HCT116 (cell line): ENCODE measurements at regions not wholly inside any gene's neighbourhood (a gene's known extent, or its start where the extent isn't known, plus 50 kb on each side); places are given as distances from the start of the nearest gene placed in this dataset.

Source experiments
- CTCF ChIP-seq, 3 experiments: fragments of 200-600 bp in 1 of 3; sonication (generic) in 1 of 3; IDR thresholded peaks in 2 of 3; conservative IDR thresholded peaks in 1 of 3; 2 replicates each; pipeline ENCODE4 v1.5.1; 2012 to 2017; ENCODE audit warnings: low read depth in 2 of 3, low read length in 2 of 3, antibody characterized with exemption in 1 of 3, borderline replicate concordance in 1 of 3, control low read depth in 1 of 3, mild to moderate bottlenecking in 1 of 3, mixed read lengths in 1 of 3, mixed run types in 1 of 3, moderate library complexity in 1 of 3; ENCODE audit not compliant: insufficient read depth in 1 of 3
- EZH2phosphoT487 ChIP-seq: fragments of 200-600 bp; IDR thresholded peaks from 2 replicates; pipeline ENCODE4 v1.6.1; 2018; ENCODE audit warnings: antibody characterized with exemption, borderline replicate concordance
- FOSL1 ChIP-seq: IDR thresholded peaks from 2 replicates; pipeline ENCODE4 v1.6.1; 2012; ENCODE audit warnings: low read depth
- TCF7L2 ChIP-seq: IDR thresholded peaks from 2 replicates; pipeline ENCODE4 v1.7.0; 2011; ENCODE audit warnings: borderline replicate concordance, inconsistent platforms; ENCODE audit not compliant: insufficient read depth, insufficient read length; ENCODE audit errors: extremely low read depth
- ZNF274 ChIP-seq: fragments of 200-500 bp; sonication (Bioruptor generic); IDR thresholded peaks from 2 replicates; pipeline ENCODE4 v1.6.1; 2014; ENCODE audit warnings: mild to moderate bottlenecking, low read depth, low read length, inconsistent platforms

GRCh38 chr5:90233476-90233875 lies 176.1 kb downstream of the CETN3 start:
- no peak for TF ChIP-seq CTCF (IDR thresholded peaks at IDR 0.05 in 2 of 3, conservative IDR thresholded peaks at IDR 0.05 in 1 of 3; ENCODE audit: borderline replicate concordance in 1 of 3, insufficient read depth in 1 of 3, low read depth in 2 of 3, low read length in 2 of 3)
- no peak for TF ChIP-seq EZH2phosphoT487
- no peak for TF ChIP-seq TCF7L2
- no peak for TF ChIP-seq ZNF274
- TF ChIP-seq FOSL1, result no peak
